ENCODE measurements at regions not wholly inside any gene's neighbourhood (a gene's known extent, or its start where the extent isn't known, plus 50 kb on each side); places are given as distances from the start of the nearest gene placed in this dataset.

DNA sequence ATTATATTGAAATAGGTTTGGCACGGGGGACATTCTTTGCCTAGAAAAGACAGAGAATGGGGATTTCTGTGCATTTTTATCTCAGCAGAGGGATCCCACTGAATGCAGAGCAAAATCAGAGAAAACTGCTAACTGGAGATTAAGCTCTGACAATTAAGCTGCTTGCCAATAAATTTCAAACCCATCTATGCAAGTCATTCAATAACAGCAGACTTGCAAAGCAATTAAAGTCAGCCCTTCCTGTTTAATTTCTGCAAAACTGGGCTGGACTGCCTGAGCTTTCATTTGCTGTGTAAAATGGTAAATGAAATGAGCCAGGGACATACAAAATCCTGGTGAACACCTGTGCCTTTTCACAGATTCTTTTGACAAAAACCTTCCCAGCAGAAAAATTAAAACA, 1273.9 kb upstream of the CNTN5 start:
- no peak overlapping the region for H3K27ac ChIP-seq (ENCODE audit: low read length)
- H3K9me3 ChIP-seq (ENCODE audit: insufficient read depth, low read length): no peaks in the 10 kb centered on the region; the same call in 1 of the 2 replicates
- H3K36me3 ChIP-seq (replicated peaks; ENCODE audit: low read depth, low read length): no peaks in the 10 kb centered on the region
- TF ChIP-seq, protein P1, sequence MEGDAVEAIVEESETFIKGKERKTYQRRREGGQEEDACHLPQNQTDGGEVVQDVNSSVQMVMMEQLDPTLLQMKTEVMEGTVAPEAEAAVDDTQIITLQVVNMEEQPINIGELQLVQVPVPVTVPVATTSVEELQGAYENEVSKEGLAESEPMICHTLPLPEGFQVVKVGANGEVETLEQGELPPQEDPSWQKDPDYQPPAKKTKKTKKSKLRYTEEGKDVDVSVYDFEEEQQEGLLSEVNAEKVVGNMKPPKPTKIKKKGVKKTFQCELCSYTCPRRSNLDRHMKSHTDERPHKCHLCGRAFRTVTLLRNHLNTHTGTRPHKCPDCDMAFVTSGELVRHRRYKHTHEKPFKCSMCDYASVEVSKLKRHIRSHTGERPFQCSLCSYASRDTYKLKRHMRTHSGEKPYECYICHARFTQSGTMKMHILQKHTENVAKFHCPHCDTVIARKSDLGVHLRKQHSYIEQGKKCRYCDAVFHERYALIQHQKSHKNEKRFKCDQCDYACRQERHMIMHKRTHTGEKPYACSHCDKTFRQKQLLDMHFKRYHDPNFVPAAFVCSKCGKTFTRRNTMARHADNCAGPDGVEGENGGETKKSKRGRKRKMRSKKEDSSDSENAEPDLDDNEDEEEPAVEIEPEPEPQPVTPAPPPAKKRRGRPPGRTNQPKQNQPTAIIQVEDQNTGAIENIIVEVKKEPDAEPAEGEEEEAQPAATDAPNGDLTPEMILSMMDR (IDR thresholded peaks at IDR 0.05; ENCODE audit: low read depth, low read length): no peak
- TF ChIP-seq EZH2phosphoT487 (IDR thresholded peaks at IDR 0.05; ENCODE audit: low read depth): no peak
- no peak overlapping the region for H3K4me2 ChIP-seq (ENCODE audit: low read length)
- H3K79me2 ChIP-seq (ENCODE audit: low read length): no peaks in the 10 kb centered on the region
- H3K4me3 ChIP-seq (ENCODE audit: low read length): no peak overlapping the region
- H2AFZ ChIP-seq (ENCODE audit: low read depth, low read length): no peak overlapping the region
- peaks cover 5% of the 10 kb centered on the region; the same call in 1 of the 2 replicates for H3K4me1 ChIP-seq (ENCODE audit: low read length)
- H3K9ac ChIP-seq (ENCODE audit: low read length): no peak overlapping the region
- H4K20me1 ChIP-seq (ENCODE audit: insufficient read depth, low read length): no peaks in the 10 kb centered on the region
- H3K27me3 ChIP-seq (ENCODE audit: low read depth, low read length): no peaks in the 10 kb centered on the region

GRCh38 chr11:97751405-97751804, 1269.3 kb upstream of the CNTN5 start:
- no peaks in the 10 kb centered on the region for H4K20me1 ChIP-seq (ENCODE audit: insufficient read depth, low read length)
- H3K36me3 ChIP-seq (replicated peaks; ENCODE audit: low read depth, low read length): no peaks in the 10 kb centered on the region
- no peak overlapping the region for H3K4me3 ChIP-seq (ENCODE audit: low read length)
- H2AFZ ChIP-seq (ENCODE audit: low read depth, low read length): no peak overlapping the region
- no peaks in the 10 kb centered on the region for H3K4me1 ChIP-seq (ENCODE audit: low read length)
- no peaks in the 10 kb centered on the region for H3K27me3 ChIP-seq (ENCODE audit: low read depth, low read length)
- H3K9me3 ChIP-seq (ENCODE audit: insufficient read depth, low read length): no peaks in the 10 kb centered on the region
- H3K79me2 ChIP-seq (ENCODE audit: low read length): no peaks in the 10 kb centered on the region
- H3K27ac ChIP-seq (ENCODE audit: low read length): no peak overlapping the region
- TF ChIP-seq, protein P1 (IDR thresholded peaks at IDR 0.05; ENCODE audit: low read depth, low read length): no peak
- TF ChIP-seq EZH2phosphoT487 (IDR thresholded peaks at IDR 0.05; ENCODE audit: low read depth): no peak
- no peak overlapping the region for H3K4me2 ChIP-seq (ENCODE audit: low read length)
- no peak overlapping the region for H3K9ac ChIP-seq (ENCODE audit: low read length)

- no peak overlapping the region for H3K4me3 ChIP-seq (ENCODE audit: low read length)
- no peak overlapping the region for H3K27ac ChIP-seq (ENCODE audit: low read length)
These were observed 1268.8 kb upstream of the CNTN5 start for GRCh38 chr11:97751952-97752351.

DNA sequence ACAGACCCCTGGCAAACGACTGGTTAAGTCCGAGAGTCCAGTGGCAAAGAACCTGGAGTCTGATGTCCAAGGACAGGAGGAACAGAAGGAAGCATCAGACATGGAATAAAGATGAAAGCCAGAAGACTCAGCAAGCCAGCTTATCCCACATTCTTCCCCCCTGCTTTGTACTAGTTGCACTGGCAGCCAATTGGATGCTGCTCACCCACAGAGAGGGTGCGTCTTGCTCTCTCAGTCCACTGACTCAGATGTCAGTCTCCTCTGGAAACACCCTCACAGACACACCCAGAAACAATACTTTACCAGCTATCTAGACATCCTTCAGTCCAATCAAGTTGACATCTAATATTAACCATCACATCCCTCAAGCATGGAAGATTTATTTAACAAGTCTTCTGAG, 1265.8 kb upstream of the CNTN5 start:
- H3K9me3 ChIP-seq (ENCODE audit: insufficient read depth, low read length): no peaks in the 10 kb centered on the region
- H4K20me1 ChIP-seq (ENCODE audit: insufficient read depth, low read length): no peaks in the 10 kb centered on the region
- no peaks in the 10 kb centered on the region for H3K79me2 ChIP-seq (ENCODE audit: low read length)
- no peaks in the 10 kb centered on the region for H3K36me3 ChIP-seq (replicated peaks; ENCODE audit: low read depth, low read length)
- H3K27ac ChIP-seq (ENCODE audit: low read length): no peak overlapping the region
- H3K9ac ChIP-seq (ENCODE audit: low read length): no peak overlapping the region
- no peak overlapping the region for H3K4me2 ChIP-seq (ENCODE audit: low read length)
- no peaks in the 10 kb centered on the region for H3K27me3 ChIP-seq (ENCODE audit: low read depth, low read length)
- H2AFZ ChIP-seq (ENCODE audit: low read depth, low read length): no peak overlapping the region
- TF ChIP-seq, protein P1 (IDR thresholded peaks at IDR 0.05; ENCODE audit: low read depth, low read length): no peak
- no peak for TF ChIP-seq EZH2phosphoT487 (IDR thresholded peaks at IDR 0.05; ENCODE audit: low read depth)
- no peaks in the 10 kb centered on the region for H3K4me1 ChIP-seq (ENCODE audit: low read length)
- H3K4me3 ChIP-seq (ENCODE audit: low read length): no peak overlapping the region

More at GRCh38 chr11:97751952-97752351, 1268.8 kb upstream of the CNTN5 start:
- H2AFZ ChIP-seq (ENCODE audit: low read depth, low read length): no peak overlapping the region
- H3K36me3 ChIP-seq (replicated peaks; ENCODE audit: low read depth, low read length): no peaks in the 10 kb centered on the region
- H4K20me1 ChIP-seq (ENCODE audit: insufficient read depth, low read length): no peaks in the 10 kb centered on the region
- no peaks in the 10 kb centered on the region for H3K27me3 ChIP-seq (ENCODE audit: low read depth, low read length)
- no peak overlapping the region for H3K9ac ChIP-seq (ENCODE audit: low read length)
- H3K79me2 ChIP-seq (ENCODE audit: low read length): no peaks in the 10 kb centered on the region
- TF ChIP-seq, protein P1 (IDR thresholded peaks at IDR 0.05; ENCODE audit: low read depth, low read length): no peak
- no peak for TF ChIP-seq EZH2phosphoT487 (IDR thresholded peaks at IDR 0.05; ENCODE audit: low read depth)
- H3K4me1 ChIP-seq (ENCODE audit: low read length): no peaks in the 10 kb centered on the region
- no peak overlapping the region for H3K4me2 ChIP-seq (ENCODE audit: low read length)
- H3K9me3 ChIP-seq (ENCODE audit: insufficient read depth, low read length): no peaks in the 10 kb centered on the region

All from OCI-LY3 (cell line).